Glomerular visceral epithelial cell (primary cell): ENCODE measurements at regions not wholly inside any gene's neighbourhood (a gene's known extent, or its start where the extent isn't known, plus 50 kb on each side); places are given as distances from the start of the nearest gene placed in this dataset.

Experiments used
- DNase-seq: peaks from one replicate; pipeline ENCODE4 v3.0.0-alpha.2; 2016; ENCODE audit errors: extremely low spot score

DNA sequence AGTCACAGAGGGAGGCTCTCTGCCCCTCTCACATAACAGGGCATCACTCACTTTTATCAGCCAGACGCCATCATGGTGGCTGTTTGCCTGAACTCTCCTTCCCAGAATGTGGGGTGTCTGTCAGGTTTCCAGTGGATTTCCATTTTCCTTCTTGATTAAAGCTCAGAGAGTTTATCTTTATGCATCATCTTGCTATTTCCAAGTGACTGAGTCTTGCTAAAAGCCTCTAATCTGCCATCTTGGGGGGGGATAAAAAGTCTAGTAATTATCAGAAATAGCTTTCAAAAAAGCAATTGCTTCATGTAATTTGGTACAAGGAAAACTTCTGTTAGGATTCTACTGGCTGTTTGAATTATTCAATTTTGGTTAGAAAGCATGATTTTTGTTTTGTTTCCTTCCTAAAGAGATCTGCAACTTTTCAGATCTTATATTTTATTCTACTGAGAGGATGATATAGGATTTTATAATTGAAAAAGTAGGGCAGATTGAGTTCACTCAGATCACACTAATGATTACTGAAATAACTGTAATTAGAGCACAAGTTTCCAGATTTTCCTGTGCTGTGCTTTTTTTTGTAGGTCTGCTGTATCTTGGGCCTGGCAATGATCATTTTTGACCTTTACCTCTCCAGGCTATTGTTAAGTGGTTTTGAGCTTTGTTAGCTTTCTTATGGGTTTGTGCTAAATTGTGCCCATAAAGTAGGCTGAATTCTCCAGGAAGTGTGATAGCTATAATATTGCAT is 661.5 kb downstream of the TLE4 start:
- no peak for DNase-seq

DNA sequence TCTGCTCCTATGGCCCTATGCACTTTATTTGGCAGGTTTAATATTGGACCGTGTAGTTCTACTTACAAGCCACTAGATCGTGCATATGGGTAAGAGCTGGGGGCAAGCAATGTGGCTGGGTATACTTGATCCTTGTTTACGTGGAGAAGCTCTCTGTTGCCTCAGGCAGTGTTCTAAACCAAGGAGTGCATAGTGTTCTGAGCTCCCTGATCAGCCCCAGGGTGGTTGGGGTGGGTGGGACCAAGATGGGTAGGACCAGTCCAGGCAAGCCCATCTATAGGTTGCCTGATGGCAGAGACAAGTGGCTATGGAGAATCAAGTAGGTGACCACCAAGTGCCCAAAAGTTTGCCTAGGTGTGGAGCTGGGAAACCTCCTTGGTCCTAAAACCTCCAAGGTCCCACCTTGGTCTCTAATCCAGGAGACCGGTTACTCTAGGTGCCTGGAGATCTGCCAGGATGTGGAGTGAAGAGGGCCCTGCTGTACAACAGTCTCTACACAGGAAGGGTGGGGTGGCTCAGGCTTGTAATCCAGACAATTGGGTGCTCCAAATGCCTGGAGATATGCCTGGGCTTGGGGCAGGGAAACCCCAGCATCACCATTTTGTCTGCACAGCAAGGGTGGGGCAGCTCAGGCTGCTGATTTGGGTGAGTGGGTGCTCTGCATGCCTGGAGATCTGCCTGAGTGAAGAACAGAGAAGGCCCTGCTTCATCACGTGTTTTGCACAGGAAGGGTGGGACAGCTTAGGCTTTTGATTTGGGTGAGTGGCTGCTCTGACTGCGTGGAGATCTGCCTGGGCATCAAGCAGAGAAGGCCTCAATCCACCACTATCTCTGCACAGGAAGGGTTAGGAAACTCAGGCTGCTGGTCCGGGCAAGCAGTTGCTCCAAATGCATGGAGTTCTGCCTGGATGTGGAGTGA is 659.8 kb downstream of the TLE4 start:
- DNase-seq: no peak

DNA sequence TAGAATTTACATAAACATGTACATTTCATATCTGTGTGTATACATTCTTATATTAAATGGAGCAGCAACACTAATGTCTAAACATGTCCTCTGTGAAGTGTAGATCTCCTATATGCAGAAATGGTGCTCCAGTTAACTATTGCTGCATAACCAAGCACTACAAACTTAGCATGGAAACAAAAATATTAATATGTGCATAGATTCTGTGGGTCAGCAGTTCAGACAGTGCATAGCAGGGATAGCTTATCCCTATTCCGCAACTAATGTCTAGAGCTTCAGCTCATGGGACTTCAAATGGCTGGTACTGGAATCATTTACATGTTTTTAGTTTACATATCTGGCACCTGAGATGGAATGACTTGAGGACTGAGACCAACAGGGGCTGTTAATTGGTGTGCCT is 652.1 kb downstream of the TLE4 start:
- DNase-seq: no peak

DNA sequence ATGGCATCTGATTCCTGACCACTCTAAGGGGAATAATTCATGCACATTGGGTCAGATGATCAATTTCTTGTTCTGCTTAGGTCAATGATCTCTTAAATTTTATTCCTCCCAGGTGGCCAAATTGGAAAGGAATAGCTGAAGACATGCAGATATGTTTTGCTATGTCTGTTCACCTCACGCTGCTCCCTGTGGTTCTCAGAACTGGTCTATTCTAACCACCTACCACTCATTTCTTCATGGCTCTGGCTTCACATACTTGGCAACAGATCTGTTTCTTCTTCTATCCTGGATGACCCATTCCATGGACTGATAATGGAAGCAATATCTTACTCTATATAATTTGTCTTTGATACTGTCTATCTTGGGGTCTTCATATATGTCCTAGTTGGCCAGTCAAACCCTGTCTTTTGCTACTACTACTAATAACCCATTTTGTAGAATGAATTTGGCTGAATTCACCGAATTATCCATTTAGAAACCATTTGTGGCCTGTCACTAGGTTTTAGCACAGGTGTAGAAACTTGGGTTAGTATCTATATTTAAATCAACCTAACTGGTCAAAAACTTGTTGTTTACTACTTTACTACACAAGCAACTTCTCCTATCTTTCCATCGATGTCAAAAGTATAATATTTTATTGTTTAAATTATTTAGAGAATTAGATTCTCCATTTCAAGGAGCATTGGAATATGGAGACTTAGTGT is 650.9 kb downstream of the TLE4 start:
- no peak for DNase-seq

DNA sequence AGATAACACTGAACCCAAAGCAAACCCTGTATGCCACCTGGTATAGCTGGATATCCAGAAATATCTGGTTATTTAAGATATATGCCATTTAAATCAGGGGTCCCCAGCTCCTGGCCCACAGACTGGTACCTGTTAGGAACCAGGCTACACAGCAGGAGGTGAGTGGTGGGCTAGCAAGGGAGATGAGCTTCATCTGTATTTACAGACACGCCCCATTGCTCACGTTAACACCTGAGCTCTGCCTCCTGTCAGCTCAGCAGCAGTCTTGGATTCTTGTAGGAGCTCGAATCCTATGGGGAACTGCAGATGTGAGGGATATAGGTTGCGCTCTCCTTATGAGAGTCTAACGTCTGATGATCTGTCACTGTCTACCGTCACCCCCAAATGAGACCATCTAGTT is 646.6 kb downstream of the TLE4 start:
- DNase-seq: no peak

DNA sequence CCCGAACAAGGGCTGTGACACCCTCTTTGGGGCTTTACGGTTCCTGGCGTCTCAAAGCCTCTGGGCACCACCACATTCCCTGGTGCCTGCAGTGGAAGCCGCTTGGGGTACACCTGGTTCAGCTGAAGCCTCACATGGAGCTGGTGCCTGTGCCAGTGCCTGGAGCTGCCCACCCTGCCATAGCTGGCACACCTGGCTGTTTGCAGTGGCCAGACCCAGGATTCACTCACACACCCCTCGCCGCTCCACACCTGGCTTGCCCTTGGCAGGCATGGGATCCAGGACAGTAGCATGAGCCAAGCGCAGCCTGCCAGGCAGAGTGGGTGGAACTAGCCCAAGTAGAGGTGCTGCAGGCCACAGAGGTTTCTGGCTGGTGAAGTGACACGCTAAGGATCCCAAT is 641.8 kb downstream of the TLE4 start:
- no peak for DNase-seq

DNA sequence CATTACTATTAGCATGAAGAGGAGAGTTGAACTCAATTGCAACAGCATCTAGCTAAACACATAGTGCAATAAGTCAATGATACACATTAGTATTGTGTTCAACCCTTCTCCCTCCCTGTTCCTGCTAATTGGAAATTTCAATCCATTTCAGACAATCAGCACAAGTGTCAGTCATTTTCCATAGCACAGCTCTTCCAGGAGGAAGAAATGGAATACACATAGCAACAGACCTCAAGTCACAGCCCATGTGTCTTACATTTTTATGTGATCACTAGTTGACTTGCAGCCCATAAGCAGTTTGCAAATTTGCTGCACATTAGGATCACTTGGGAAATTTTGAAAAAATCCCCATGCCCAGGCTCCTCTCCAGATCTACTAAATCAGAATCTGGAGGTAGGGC is 636.9 kb downstream of the TLE4 start:
- no peak for DNase-seq

DNA sequence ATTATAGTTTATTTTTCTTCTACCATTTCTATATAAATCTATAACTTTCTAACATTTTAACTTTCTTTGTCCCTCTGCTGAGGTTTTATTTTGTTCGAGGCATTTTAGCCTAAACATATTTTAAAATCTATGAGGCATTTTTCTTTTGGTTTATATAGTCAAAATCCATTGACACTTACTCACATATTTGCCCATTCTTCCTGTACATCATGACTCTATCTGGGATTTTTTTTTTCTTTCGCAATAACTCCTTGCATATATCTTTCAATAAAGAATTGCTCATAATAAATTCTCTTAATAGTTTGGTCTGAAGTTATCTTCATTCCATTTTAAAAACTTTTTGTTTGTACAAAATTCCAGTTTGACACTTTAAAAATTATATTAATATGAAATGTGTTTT is 632.3 kb downstream of the TLE4 start:
- no peak for DNase-seq

DNA sequence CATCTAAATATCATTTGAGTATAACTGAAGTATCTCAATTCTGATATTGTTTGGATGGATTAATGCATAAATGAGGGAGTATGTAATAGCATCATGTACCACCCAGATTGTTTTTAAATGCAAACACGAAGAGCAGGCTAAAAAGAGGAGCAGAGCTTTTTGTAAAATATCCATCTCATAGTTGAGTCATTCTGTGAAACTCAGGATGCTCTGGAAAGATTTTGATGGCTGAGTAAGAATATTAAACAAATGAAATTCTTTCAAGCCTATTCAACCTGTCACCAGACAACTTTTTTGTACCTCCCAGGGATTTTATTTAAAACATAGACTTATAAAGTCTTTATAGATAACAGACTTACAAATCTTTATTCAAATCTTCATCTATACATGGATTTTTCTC is 625.9 kb downstream of the TLE4 start:
- DNase-seq: no peak

DNA sequence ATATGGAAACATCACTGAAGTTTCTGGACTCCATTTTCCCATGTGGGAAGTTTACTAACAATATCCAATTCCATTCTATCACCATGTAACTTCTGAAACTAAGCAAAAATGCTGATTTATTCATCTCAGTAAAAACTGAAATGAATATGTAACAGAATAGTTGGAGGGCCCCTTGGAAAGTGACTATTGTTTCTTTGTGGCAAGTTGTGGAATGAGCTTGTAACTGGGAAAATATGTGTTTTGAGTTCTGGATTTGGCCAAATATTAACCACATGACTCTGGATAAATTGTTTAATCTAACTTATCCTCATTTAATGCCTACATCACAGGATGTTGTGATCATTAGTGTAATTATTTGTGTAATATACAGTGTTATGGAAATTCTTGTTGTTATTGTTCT is 619.3 kb downstream of the TLE4 start:
- DNase-seq: no peak

DNA sequence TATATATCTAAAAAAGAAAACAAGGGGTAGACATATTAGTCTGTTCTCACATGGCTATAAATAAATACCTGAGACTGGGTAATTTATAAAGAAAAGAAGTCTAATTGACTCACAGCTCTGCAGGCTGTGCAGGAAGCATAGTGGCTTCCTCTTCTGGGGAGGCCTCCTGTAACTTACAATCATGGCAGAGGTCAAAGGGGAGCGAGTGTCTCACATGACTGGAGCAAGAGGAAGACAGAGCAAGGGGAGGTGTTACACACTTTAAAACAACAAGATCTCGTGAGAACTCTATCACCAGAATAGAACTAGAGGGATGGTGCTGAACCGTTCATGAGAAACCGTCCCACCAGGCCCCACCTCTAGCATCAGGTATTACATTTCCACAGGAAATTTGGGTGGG is 616.8 kb downstream of the TLE4 start:
- DNase-seq: no peak

DNA sequence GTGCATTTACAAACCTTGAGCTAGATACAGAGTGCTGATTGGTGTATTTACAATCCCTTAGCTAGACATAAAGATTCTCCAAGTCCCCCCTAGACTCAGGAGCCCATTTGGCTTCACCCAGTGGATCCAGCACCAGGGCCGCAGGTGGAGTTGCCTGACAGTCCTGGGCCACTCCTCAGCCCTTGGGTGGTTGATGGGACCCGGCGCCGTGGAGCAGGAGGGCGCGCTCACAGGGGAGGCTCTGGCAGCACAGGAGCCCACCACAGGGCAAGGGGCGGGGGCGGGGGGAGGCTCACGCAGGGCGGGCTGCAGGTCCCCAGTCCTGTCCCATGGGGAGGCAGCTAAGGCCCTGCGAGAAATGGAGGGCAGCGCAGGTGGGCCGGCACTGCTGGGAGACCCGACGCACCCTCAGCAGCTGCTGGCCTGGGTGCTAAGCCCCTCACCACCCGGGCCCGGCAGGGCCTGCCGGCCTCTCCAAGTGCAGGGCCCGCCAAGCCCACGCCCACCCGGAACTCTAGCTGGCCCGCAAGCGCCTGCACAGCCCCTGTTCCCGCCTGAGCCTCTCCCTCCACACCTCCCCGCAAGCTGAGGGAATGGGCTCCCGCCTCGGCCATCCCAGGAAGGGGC is 613.5 kb downstream of the TLE4 start:
- DNase-seq: no peak

DNA sequence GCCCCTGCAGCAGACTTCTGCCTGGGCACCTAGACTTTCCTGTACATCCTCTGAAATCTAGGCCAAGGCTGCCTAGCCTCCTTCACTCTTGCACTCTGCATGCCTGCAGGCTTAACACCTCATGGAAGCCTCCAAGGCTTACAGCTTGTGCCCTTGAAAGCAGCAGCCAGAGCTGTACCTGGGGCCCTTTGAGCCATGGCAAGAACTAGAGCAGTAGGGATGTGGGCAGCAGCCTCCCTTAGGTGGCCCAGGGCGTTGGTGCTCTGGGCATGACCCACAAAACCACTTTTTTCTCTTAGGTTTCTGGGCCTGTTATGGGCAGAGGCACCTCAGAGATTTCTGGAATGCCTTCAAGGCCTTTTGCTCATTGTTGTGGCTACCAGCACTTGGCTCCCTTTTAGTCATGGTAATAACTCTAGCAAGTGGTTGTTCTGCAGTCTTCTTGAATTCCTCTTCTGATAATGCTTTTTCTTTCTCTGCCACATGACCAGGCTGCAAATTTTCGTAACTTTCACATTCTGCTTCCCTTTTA is 606.2 kb downstream of the TLE4 start:
- peak; percentile 11 for DNase-seq

DNA sequence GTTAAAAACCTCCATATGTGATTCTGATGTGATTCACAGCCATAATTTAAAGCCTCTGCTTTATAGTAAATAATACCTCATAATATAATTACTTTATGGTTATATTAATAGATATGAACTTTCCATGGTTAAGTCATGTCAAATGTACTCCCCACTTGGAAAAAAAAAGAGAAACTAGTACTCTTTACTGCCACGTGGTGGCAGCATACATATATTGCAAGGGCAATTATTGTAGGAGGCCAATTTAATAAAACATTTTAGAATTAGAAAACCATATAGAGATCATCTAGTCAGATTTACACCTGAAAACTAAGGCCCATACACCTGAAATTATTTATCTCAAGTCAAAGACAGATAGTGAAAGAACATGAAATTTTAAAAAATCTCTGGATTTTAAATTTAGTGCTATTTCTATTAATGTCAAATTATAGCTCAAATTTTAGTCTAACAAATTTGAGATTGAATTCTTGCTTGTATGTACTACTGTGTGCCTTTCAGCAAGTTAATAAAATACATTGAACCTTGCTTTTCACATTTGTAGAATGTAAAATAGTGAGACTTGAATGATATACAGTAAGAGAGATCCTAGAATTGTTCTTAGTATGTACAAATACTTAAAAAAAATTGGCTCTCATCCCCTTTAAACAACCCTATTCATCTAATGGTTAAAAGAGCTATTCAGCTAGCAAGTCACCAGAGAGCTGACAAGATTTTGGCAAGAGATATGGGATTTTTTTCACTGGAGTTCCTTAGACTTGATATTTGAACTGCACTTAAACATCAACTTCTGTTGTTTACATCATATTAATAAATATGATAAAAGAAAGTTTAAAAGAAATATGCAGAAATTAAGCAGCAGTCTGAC is 603.8 kb downstream of the TLE4 start:
- peak; percentile 40 for DNase-seq

DNA sequence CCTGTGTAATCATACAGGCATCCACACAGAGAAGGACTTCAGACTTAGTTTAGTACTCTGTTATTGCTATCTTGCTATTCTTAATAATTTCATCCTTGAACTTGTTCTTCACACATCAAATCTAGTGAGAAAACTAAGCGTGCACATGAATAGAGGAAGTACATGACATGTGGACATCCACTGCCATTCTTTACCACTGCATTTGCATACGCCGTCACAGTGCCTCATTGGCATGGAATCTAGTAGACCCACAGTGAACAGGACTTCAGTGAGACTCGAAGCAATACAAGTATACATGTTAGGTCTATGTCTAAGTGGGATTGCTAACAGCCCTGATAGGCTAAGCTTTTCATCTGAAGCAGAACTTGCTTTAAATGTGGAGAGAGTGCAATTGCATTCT is 592.1 kb downstream of the TLE4 start:
- DNase-seq: no peak

DNA sequence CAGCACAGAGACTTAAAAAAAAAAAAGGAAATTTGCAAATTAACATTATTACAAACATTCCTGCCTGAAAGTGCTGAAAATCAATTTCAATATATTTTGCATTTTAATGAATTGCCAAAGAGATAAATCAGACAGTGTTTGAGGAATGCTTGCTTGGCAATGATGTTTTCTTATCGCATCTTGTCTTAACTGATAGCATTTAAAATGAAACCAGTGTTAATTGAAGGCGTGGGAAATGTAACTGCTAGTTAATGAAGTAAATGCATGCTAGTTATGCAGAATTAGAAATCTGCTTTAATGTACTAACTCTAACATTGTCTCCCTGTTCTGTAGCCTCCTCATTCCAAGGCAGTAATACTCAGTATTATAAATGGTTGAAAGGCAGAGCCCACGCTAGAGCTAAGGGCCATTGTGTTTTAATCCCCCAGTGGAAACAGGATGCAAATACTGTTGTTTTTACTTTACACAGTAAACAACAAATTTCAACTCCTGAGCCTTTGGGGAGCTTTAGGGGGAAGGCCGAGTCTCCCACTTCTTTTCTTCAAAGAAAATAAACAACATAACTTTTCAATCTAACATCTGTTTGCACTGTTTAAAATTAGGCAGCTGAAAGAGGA is 586.9 kb downstream of the TLE4 start:
- DNase-seq: no peak

DNA sequence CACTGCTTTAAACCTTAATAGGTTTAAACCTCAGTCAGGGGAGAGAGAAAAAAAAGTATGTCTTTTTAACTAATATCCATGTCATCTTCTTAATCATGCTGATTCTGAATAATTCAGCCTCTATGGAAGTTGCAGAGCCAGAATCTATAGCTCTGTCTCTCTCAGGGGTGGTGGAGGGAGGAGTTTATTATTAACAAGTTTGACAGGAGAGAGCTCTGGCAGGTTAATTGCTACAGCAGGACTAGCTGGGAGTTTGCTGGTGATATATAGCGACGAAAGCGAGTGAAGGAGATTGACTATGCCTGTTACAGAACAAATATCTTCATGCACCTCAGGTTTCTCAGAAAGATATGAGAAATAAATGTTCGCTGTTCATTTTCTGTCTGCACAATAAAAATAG is 586.4 kb downstream of the TLE4 start:
- DNase-seq: no peak

DNA sequence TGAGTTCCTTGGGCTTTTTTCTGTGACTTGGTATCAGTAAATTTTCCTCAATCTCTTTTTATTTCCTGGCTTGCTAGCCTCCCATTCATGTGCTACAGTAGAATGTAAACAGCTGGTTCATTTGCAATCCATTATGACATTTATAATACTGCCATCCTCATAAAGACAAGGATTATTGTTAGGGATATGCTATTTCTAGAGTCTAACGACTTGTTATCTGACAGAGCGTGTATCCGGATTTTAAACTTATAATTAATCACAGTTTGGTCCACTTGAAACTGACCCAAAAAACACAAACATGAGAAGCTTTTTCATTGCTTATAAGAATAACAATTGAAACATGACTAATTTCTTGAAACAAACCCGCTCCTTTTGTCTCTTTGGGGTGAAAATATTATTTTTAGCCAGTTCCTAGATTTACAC is 585.8 kb downstream of the TLE4 start:
- no peak for DNase-seq

DNA sequence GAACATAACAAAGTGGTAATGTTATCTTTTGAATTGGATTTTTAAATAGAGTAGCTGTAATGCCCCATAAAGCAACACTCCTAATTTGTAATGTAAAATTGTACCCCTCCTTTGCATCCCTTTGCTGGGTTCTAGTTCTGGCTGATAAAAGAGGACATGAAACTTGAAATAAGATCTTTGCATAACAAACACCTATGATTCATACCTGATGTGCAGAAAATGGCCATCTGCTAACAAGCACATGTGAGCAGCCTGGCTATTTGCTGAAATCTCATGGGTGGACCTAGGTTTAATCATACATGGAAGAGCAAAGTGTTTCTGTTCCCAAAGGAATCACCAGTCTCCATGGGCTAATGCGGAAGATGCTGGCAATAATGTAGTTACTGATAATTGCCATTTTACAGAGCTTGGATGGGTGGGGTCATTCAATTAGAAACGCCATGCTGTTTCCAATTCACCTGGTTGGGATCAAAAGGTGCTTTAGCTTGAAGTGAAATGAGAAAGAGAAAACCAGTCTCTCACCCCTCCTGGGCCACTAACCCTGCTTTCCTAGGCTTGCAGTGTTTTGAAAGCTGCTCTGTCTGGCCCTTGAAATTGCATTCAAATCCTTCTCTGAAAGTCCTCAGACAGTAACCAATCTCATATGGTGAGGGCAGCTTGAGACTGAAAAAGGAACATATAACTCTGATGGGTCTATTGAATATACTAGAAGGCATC is 585.1 kb downstream of the TLE4 start:
- DNase-seq: no peak

DNA sequence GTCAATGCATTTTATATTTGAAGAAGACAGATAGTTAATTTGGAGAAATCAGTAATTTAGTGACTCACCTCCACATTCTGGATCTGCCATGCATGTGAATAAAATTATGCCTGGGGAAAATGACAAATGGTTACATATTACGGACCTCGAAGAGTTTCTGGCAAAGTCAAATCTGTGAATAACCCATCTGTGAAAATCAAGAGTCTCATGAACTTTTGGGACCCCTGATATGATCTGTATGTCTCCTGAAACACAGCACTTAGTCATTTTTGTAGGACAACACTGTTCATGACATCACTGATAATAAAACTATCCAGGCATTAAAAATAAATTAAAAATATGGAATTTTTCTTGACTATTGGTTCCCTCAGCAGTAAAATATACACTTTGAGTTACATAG is 584.5 kb downstream of the TLE4 start:
- DNase-seq: no peak
